D721Med (cell line): ENCODE measurements at regions not wholly inside any gene's neighbourhood (a gene's known extent, or its start where the extent isn't known, plus 50 kb on each side); places are given as distances from the start of the nearest gene placed in this dataset.

Source experiments
- DNase-seq: peaks from one replicate; pipeline ENCODE4 v3.0.0; 2011; ENCODE audit warnings: low spot score; ENCODE audit not compliant: insufficient read length
- FAIRE-seq: peaks from 2 replicates; lab custom pipeline; 2011; peaks lifted over from hg19 to GRCh38; lab: Jason Lieb, UNC
- TF ChIP-seq, protein P1 (sequence below): IDR thresholded peaks from 2 replicates; pipeline ENCODE4 v1.5.1; 2012; ENCODE audit warnings: mild to moderate bottlenecking, control low read depth; ENCODE audit not compliant: insufficient read depth; ENCODE audit errors: missing control alignments

GRCh38 chr10:88064608-88065382, 201.4 kb downstream of the PTEN start:
- DNase-seq: no peak
- no peak for FAIRE-seq
- TF ChIP-seq, protein P1, sequence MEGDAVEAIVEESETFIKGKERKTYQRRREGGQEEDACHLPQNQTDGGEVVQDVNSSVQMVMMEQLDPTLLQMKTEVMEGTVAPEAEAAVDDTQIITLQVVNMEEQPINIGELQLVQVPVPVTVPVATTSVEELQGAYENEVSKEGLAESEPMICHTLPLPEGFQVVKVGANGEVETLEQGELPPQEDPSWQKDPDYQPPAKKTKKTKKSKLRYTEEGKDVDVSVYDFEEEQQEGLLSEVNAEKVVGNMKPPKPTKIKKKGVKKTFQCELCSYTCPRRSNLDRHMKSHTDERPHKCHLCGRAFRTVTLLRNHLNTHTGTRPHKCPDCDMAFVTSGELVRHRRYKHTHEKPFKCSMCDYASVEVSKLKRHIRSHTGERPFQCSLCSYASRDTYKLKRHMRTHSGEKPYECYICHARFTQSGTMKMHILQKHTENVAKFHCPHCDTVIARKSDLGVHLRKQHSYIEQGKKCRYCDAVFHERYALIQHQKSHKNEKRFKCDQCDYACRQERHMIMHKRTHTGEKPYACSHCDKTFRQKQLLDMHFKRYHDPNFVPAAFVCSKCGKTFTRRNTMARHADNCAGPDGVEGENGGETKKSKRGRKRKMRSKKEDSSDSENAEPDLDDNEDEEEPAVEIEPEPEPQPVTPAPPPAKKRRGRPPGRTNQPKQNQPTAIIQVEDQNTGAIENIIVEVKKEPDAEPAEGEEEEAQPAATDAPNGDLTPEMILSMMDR: no peak

GRCh38 chr10:88065383-88066049, 202.1 kb downstream of the PTEN start:
- TF ChIP-seq, protein P1: no peak
- DNase-seq: no peak
- no peak for FAIRE-seq

GRCh38 chr10:88066319-88066718, 202.9 kb downstream of the PTEN start:
- no peak for DNase-seq
- FAIRE-seq: no peak
- TF ChIP-seq, protein P1: no peak

- TF ChIP-seq, protein P1: no peak
- DNase-seq: no peak
- FAIRE-seq: no peak
Measured at GRCh38 chr10:88066876-88067275, 203.5 kb downstream of the PTEN start.

GRCh38 chr10:88067737-88068136, 204.3 kb downstream of the PTEN start:
- TF ChIP-seq, protein P1: no peak
- DNase-seq: no peak
- no peak for FAIRE-seq

DNA sequence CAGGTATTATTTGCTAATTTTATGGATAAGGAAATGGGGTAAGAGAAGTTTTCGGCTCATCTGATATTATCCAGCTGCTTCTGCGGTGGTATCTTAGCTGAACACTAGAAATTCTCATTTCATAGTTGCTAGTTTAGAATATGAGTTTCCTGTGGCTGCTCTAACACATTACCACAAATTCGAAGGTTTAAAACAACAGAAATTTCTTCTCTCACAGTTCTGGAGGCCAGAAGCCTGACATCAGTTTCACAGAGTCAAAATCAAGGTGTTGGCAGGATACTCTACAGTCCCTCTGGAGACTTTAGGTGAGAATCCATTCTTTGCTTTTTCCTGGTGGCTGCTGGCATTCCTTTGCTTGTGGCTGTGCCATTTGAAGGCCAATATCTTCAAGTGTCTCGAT, 205.9 kb downstream of the PTEN start:
- TF ChIP-seq, protein P1: no peak
- FAIRE-seq (no peak), DNase-seq (no peak)
